Activated CD4-positive, alpha-beta memory T cell treated with anti-CD3 and anti-CD28 coated beads, Interleukin-2, amount 10 ng/mL, durations not matched to agents 7 days and 5 days (primary cell): ENCODE measurements at regions not wholly inside any gene's neighbourhood (a gene's known extent, or its start where the extent isn't known, plus 50 kb on each side); places are given as distances from the start of the nearest gene placed in this dataset.
A peak's percentile ranks its signal among the peaks of the same experiment; 100 is the strongest.

ENCODE experiments used
- CTCF ChIA-PET: fragments of 350-600 bp; sonication (Branson Sonifier 250); formaldehyde crosslinking; loops from one replicate; lab custom pipeline; 2021; ENCODE audit warnings: antibody characterized with exemption, inconsistent platforms; lab: Charles Lee
- POLR2A ChIA-PET: fragments of 350-600 bp; sonication (Branson Sonifier 250); formaldehyde crosslinking; loops from one replicate; lab custom pipeline; 2021; ENCODE audit warnings: antibody characterized with exemption; lab: Charles Lee
- DNase-seq: peaks from one replicate; pipeline ENCODE4 v3.0.0-alpha.2; 2020
- H3K27ac Mint-ChIP-seq: one replicate; pipeline ENCODE4 v1.8.0; 2021; ENCODE audit warnings: mild to moderate bottlenecking, mixed read lengths
- H3K27me3 Mint-ChIP-seq: one replicate; pipeline ENCODE4 v1.8.0; 2021; ENCODE audit warnings: mixed read lengths
- H3K36me3 Mint-ChIP-seq: one replicate; pipeline ENCODE4 v1.8.0; 2021; ENCODE audit warnings: low read depth, mixed read lengths
- H3K4me1 Mint-ChIP-seq: one replicate; pipeline ENCODE4 v1.8.0; 2021; ENCODE audit warnings: mixed read lengths
- H3K4me3 Mint-ChIP-seq: one replicate; pipeline ENCODE4 v1.8.0; 2021; ENCODE audit warnings: mild to moderate bottlenecking, mixed read lengths
- H3K9me3 Mint-ChIP-seq: one replicate; pipeline ENCODE4 v1.8.0; 2021; ENCODE audit warnings: mixed read lengths

DNA sequence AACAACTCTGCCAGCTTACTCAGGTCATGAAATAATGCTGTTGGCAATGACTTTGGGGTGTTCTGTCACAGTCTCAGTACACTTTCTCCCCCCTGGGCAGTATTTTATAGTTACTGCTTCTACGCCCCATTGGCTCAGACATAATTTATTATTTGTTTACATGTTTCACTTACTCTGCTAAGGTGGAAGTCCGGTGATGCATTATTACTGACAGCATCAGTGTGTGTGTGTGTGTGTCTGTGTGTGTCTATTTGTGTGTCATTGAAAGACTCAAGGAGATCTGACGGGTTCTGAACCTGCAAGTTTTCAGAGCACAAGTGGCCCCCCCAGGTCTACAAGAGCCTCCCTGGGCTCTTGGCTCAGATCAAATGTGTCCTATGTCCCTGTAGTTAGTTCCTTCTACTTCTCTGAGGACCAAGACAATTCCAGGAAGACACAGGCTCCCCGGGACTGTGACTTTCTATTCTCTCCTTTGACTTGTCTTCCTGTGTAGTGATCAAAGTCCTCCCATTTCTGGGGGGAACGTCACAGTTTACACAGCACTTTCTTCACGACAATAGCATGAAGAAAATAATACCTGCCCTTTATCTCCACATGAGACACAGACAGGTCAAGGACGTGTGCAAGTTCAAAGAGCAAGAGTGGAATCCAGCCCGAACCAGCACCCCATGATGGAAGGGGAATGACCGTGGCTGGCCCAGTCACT, 283.7 kb upstream of the GATB start:
- ChIA-PET POLR2A (no interaction called here), CTCF (no interaction called here)
- Mint-ChIP-seq H3K9me3 (peaks cover 13% of the 10 kb centered on the region), H3K4me3 (no peak overlapping the region), H3K4me1 (no peaks in the 10 kb centered on the region), H3K36me3 (peaks cover 5% of the 10 kb centered on the region), H3K27ac (no peak overlapping the region), H3K27me3 (no peaks in the 10 kb centered on the region)
- DNase-seq = no peak

- Mint-ChIP-seq H3K4me3 (no peak overlapping the region), H3K27me3 (no peaks in the 10 kb centered on the region), H3K27ac (no peak overlapping the region), H3K9me3 (peaks cover 13% of the 10 kb centered on the region), H3K36me3 (peaks cover 5% of the 10 kb centered on the region), H3K4me1 (no peaks in the 10 kb centered on the region)
- DNase-seq = no peak
- ChIA-PET POLR2A (no interaction called here), CTCF (no interaction called here)
Observed at GRCh38 chr4:152041295-152041694, 280.5 kb upstream of the GATB start.

DNA sequence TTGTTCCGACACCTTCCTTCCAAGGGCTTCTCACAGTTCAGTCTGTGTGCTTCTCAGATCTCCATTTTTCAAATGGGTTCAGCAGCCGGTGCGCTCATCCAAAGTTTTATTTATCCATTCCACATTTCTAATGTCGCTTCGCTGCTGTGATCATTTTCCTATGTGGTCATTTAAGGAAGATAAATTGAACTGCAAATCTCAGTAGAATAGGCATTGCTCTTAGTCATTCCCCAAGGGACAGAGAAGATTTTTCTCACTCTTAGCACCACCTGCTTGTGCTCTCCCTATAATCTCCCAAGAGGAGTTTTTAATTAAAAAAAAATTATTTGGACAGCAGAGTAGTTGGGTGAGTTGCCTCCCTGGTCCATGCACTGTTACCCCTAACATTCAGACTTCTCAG, 278.9 kb upstream of the GATB start:
- ChIA-PET POLR2A (no interaction called here), CTCF (no interaction called here)
- Mint-ChIP-seq H3K4me1 (no peaks in the 10 kb centered on the region), H3K9me3 (peaks cover 15% of the 10 kb centered on the region), H3K27ac (no peak overlapping the region), H3K27me3 (no peaks in the 10 kb centered on the region), H3K36me3 (peaks cover 5% of the 10 kb centered on the region), H3K4me3 (no peak overlapping the region)
- DNase-seq = no peak

- Mint-ChIP-seq H3K36me3 (peaks cover 5% of the 10 kb centered on the region), H3K4me1 (no peaks in the 10 kb centered on the region), H3K27me3 (no peaks in the 10 kb centered on the region), H3K27ac (no peak overlapping the region), H3K4me3 (no peak overlapping the region), H3K9me3 (peaks cover 13% of the 10 kb centered on the region)
- CTCF ChIA-PET = no interaction called here
- POLR2A ChIA-PET = no interaction called here
- DNase-seq = no peak
Observed at GRCh38 chr4:152039023-152039481, 278.2 kb upstream of the GATB start.

GRCh38 chr4:152038238-152038637, 277.4 kb upstream of the GATB start:
- H3K4me3 Mint-ChIP-seq = no peak overlapping the region
- no peaks in the 10 kb centered on the region for H3K27me3 Mint-ChIP-seq
- no peak for DNase-seq
- H3K27ac Mint-ChIP-seq = no peak overlapping the region
- H3K4me1 Mint-ChIP-seq = no peaks in the 10 kb centered on the region
- ChIA-PET CTCF (no interaction called here), POLR2A (no interaction called here)
- peaks cover 5% of the 10 kb centered on the region for H3K36me3 Mint-ChIP-seq
- H3K9me3 Mint-ChIP-seq = peaks cover 10% of the 10 kb centered on the region

DNA sequence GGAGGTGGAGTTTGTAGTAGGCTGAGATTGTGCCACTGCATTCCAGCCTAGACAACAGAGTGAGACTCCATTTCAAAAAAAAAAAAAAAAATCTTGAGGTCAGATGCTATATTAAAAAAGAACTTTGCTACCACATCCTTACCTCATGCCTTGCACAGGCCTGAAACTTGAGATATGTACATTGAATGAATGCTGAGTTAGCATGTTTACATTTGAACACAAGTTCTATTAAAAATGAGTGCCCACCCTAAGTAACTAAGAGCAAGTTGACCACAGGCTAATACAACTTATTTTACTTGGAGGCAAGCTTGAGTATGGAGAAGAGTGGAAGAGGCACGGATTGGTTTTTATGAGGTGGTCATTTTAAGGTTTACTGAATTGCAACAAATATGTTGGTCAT, 276.6 kb upstream of the GATB start:
- Mint-ChIP-seq H3K36me3 (no peaks in the 10 kb centered on the region), H3K4me1 (no peaks in the 10 kb centered on the region), H3K9me3 (peaks cover 2% of the 10 kb centered on the region), H3K27me3 (no peaks in the 10 kb centered on the region), H3K27ac (no peak overlapping the region), H3K4me3 (no peak overlapping the region)
- CTCF ChIA-PET = no interaction called here
- POLR2A ChIA-PET = no interaction called here
- DNase-seq = no peak

DNA sequence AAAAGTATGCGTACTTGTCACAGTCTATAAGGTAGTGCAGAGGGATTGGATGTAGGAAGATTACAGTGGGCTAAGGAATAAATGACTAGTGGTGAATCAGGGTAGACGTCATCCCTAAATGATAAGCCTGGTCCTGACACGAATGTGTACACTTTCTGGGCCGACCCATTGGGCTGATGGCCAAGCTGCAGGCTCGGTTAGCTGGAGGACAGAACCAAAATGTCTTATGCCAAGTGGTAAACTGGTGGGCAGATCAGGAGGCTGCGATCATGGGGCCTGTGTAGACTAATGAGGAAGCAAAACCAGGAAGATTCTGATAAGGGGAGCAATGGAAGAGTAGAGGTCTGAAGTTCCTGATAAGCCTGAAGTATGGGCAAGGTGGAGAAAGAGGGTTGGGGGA, 272.8 kb upstream of the GATB start:
- Mint-ChIP-seq H3K9me3 (peaks cover 7% of the 10 kb centered on the region), H3K36me3 (no peaks in the 10 kb centered on the region), H3K4me1 (no peaks in the 10 kb centered on the region), H3K4me3 (no peak overlapping the region), H3K27ac (no peak overlapping the region), H3K27me3 (no peaks in the 10 kb centered on the region)
- DNase-seq = no peak
- POLR2A ChIA-PET = no interaction called here
- CTCF ChIA-PET = no interaction called here

- Mint-ChIP-seq H3K9me3 (peaks cover 12% of the 10 kb centered on the region), H3K27ac (no peak overlapping the region), H3K4me3 (no peak overlapping the region), H3K36me3 (peaks cover 3% of the 10 kb centered on the region), H3K27me3 (peaks cover 4% of the 10 kb centered on the region), H3K4me1 (no peaks in the 10 kb centered on the region)
- ChIA-PET CTCF (no interaction called here), POLR2A (no interaction called here)
- DNase-seq = no peak
Observed at GRCh38 chr4:152032722-152033131, 271.9 kb upstream of the GATB start.

DNA sequence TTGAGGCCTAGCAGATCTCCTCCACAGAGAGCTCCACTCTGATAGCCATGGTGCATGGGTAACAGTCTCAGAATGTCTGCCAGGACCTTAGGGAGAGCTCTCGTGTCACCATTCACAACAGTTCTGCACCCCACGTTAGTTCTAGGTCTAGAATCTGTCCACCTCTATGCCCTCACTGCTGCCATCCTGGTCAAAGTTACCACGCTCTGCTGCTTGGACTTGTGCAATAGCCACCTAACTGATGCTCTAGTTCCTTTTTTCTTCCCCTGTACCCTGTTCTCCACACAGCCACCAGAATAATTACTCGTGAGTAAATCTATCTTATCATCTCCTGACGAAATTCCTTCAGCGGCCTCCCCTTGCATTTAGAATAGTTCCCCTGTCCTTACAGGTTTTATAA, 268.8 kb upstream of the GATB start:
- peaks cover 2% of the 10 kb centered on the region for H3K4me1 Mint-ChIP-seq
- H3K27ac Mint-ChIP-seq = no peak overlapping the region
- peaks cover 7% of the 10 kb centered on the region for H3K27me3 Mint-ChIP-seq
- peaks cover 9% of the 10 kb centered on the region for H3K36me3 Mint-ChIP-seq
- ChIA-PET POLR2A (no interaction called here), CTCF (no interaction called here)
- no peak for DNase-seq
- no peak overlapping the region for H3K4me3 Mint-ChIP-seq
- H3K9me3 Mint-ChIP-seq = peaks cover 10% of the 10 kb centered on the region

DNA sequence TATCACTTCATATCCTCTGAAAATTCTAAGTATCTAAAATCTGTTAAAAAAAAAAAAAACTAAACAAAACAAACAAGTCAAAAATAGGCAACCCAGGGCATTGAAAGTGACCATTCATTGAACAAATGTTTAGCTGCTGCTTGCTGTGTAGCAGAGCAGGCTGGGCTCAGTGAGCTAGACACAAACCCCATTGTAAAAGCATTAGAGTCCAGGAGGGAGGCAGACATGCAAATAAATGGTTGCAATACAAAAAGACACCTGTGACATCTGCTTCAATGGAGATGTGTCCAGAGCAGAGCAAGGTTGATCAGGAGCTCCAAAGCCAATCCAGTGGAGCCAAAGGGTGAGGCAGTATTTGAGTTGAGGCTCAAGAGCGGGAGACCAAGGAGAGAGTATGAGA, 267.3 kb upstream of the GATB start:
- no peak overlapping the region for H3K4me3 Mint-ChIP-seq
- DNase-seq = no peak
- CTCF ChIA-PET = no interaction called here
- no peak overlapping the region for H3K27ac Mint-ChIP-seq
- POLR2A ChIA-PET = no interaction called here
- peaks cover 9% of the 10 kb centered on the region for H3K36me3 Mint-ChIP-seq
- H3K4me1 Mint-ChIP-seq = peaks cover 2% of the 10 kb centered on the region
- peaks cover 7% of the 10 kb centered on the region for H3K27me3 Mint-ChIP-seq
- peaks cover 10% of the 10 kb centered on the region for H3K9me3 Mint-ChIP-seq

GRCh38 chr4:152024881-152025280, 264.1 kb upstream of the GATB start:
- Mint-ChIP-seq H3K27me3 (peaks cover 7% of the 10 kb centered on the region), H3K4me3 (no peak overlapping the region), H3K4me1 (peaks cover 2% of the 10 kb centered on the region), H3K36me3 (peaks cover 9% of the 10 kb centered on the region), H3K27ac (no peak overlapping the region), H3K9me3 (peaks cover 10% of the 10 kb centered on the region)
- peak; percentile 38 for DNase-seq
- ChIA-PET POLR2A (no interaction called here), CTCF (interaction anchor here (0.7 kb wide), 1 partner anchor 315 kb away, joined by 3 read pairs; no protein-coding TSS in a partner anchor)

DNA sequence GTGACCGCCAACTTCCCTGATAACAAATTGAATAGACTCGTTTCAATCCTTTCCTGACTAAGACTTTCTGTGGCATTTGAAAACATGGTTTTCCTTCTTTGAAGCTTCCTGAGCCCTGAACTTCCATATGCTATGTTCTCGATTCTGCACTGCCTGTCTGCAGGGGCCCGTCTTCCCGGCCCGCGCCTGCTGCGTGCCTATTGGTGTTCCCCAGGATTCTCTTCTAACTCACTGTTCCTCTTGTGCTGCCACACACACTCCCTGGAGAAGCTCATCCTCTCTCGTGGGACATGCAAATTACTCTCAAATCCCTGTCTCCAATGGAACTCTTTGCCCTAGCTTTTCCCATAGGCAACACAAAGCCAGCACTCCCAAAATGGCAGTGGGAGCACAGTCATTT, 262.9 kb upstream of the GATB start:
- ChIA-PET POLR2A (no interaction called here), CTCF (no interaction called here)
- Mint-ChIP-seq H3K4me3 (no peak overlapping the region), H3K4me1 (peaks cover 2% of the 10 kb centered on the region), H3K36me3 (peaks cover 9% of the 10 kb centered on the region), H3K27me3 (peaks cover 7% of the 10 kb centered on the region), H3K27ac (no peak overlapping the region), H3K9me3 (peaks cover 5% of the 10 kb centered on the region)
- no peak for DNase-seq

DNA sequence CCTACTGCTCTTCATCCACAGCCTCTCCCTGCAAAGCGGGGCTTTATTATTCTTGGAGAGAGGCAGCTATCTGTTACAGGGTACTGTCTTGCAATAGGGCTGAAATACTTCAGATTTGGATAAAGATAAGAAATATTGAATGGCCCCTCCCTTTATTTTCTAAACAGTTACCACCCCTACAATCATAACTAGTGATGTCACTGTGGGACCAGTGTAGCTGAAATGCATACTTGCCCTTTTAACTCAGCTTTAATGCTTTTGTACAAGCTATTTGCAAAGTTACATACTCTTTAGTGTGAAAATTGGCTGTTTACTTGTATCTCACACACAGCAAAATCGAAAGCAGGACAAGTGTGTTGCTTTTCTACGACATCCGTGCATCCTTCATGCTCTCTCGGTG, 261.7 kb upstream of the GATB start:
- POLR2A ChIA-PET = no interaction called here
- Mint-ChIP-seq H3K27ac (no peak overlapping the region), H3K27me3 (peaks cover 2% of the 10 kb centered on the region), H3K36me3 (peaks cover 5% of the 10 kb centered on the region), H3K4me3 (no peak overlapping the region), H3K9me3 (no peaks in the 10 kb centered on the region), H3K4me1 (peaks cover 2% of the 10 kb centered on the region)
- CTCF ChIA-PET = no interaction called here
- DNase-seq = no peak

DNA sequence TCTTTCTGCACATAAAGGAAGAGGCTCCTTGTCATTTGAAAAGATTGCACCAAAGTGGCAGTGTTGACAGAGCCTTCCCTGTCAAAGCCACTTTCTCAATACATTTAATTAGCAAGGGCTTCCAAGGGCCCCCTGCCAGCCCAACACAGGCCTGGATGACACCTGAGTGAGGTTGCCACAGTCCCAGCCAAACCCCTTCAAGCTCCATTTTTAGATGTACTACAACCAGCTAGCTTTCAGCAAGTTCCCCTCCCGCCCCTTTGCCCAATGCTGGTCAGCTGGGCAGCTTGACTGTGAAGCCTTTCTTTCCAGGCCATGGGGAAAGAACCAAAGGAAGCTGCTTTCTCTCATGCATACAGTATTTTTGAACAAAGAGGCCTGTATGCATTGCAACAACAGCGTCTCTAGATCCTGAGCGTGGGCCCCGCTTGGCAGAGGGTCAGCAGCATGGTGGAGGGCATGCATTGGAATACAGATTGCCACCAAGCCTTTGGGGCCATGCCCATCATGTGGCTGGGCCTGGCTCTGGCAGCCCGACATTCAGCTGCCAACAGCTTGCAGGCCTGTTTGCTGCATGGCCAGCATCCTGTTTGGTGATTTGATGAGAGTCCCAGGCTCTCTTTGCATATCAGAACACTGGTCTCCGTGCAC, 261.1 kb upstream of the GATB start:
- H3K4me3 Mint-ChIP-seq = no peak overlapping the region
- CTCF ChIA-PET = interaction anchor here (0.6 kb wide), 1 partner anchor 366 kb away, joined by 5 read pairs; no protein-coding TSS in a partner anchor
- peaks cover 2% of the 10 kb centered on the region for H3K4me1 Mint-ChIP-seq
- POLR2A ChIA-PET = no interaction called here
- no peaks in the 10 kb centered on the region for H3K9me3 Mint-ChIP-seq
- H3K27ac Mint-ChIP-seq = no peak overlapping the region
- no peaks in the 10 kb centered on the region for H3K27me3 Mint-ChIP-seq
- H3K36me3 Mint-ChIP-seq = peaks cover 5% of the 10 kb centered on the region
- no peak for DNase-seq
